NCI-H2029 treated with DMSO at 0.1 percent for 48 hours (cell line): ENCODE measurements at regions not wholly inside any gene's neighbourhood (a gene's known extent, or its start where the extent isn't known, plus 50 kb on each side); places are given as distances from the start of the nearest gene placed in this dataset.
A peak's percentile ranks its signal among the peaks of the same experiment; 100 is the strongest.

Experiments
- DNase-seq: peaks from one replicate; lab custom pipeline; 2025; lab: John Stamatoyannopoulos, UW

DNA sequence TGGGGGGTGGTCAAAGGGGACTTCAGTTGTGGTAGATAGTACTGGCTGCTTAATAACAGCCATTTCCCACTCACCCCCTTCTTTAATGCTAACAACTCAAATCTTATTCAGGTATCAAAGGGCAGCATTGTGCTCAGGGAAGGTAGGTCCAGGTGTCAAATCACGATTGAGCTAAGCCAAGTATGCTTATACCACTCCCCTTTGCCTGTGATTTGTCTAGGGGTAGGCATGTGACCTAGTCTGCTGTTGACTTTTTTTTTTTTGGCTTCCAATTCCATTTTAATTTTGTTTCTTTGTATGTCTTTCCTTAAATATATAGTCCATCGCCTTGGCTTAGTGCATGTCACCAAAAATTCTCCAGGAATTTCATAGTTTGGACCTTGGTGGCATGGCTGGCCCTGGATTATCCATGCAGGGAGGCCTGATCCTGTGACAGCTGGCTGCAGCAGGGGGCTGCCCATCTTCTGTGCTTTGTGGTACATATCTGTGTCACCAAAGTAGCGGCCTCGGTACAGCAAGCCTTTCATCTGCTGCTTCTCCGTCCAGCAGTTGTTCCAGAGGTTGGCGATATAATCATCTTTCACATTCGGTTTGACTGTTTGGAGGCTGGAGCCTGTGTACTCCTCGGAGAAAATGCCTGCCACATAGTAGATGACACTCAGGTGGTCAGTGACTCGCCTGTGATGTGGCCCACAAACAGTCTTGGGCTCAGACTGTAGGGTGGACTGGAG, 68.1 kb upstream of the SPRED2 start:
- DNase-seq: no peak

GRCh38 chr2:65499216-65499615, 66.8 kb upstream of the SPRED2 start:
- DNase-seq: no peak

DNA sequence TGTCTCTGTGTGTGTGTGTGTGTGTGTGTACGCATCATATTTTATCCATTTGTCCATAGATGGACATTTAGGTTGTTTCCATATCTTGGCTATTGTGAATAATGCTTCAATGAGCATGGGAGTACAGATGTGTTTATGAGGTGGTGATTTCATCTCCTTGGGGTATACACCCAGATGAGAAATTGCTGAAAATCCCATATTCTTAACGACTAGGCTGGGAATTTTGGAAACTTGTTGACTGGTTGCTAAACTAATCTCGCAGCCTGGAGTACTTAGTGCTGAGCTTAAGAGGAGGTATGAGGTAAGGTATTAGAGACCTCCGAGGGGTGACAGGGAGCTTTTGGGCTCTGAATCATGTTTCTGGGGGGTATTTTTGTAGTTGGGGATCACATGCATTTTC, 66.0 kb upstream of the SPRED2 start:
- no peak for DNase-seq

DNA sequence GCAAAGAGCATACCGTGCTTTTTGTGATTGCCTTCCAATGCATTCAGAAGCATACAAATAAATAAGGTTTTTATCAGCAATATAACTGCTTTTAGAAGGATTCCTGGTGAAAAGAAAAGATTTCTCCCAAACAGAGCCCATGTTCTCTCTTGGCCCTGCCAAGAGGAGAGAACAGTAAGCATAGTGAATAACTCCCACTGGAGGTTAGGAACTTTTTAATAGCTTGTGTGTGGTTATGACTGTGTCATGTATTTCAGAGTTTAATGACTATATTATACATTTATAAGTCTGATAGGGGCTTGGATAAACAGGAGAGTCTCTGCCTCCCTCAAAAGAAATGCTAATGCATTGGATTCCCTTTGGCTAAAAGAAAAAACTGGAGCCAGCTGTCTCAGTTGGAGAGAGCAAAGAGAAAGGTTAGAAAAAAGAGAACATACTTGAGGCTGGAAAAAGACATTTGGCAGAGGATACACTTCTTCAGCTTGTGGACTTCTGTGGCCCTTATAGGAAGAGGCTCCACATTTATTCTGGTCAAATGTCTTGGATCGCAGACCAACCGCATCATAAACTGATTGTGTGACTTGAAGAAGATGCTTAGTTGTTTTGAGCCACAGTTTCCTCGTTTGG, 63.0 kb upstream of the SPRED2 start:
- no peak for DNase-seq

- no peak for DNase-seq
These were observed 61.7 kb upstream of the SPRED2 start for GRCh38 chr2:65494078-65494477.

GRCh38 chr2:65491381-65491905, 59.0 kb upstream of the SPRED2 start:
- DNase-seq: no peak

- DNase-seq: no peak
These were observed 57.8 kb upstream of the SPRED2 start for GRCh38 chr2:65490222-65490621.

DNA sequence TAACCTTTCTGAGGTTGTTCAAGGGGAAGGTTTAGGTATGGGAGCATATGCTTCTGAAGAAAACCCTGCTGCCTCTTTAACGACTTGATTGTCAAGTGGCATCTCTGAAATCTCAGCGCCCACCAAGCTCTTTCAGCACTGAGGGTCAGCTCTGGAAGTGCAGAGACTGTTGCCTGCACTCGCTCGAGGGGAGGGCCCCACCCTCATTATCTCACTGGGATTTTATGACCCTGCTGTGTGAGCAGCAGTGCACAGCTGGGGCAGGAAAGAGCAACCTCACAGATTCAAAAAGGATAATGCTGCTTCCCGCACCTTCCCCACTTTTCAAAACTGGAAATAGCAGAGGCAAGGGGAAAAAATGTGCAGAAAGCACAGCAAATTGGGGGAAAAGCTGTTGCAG, 56.9 kb upstream of the SPRED2 start:
- no peak for DNase-seq

DNA sequence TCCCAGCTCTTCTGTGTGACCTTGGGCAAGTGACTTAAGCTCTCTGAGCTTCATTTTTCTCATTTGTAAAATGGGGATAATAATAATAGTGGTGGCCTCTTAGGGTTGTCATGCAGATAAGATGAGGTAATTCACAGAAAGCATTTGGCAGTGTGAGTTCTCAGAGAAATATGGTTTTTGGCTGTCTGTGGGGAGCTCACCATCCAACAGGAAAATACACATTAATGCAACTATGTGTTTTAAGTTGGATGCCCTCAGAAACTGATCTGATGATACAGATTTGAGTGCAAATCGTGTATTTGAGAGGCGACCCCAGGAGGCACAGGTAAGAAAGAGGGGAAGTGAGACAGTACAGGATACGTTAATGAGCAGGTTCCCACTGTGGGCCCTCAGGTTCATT, 56.1 kb upstream of the SPRED2 start:
- no peak for DNase-seq

GRCh38 chr2:65487404-65487803, 55.0 kb upstream of the SPRED2 start:
- no peak for DNase-seq

GRCh38 chr2:65486802-65487201, 54.4 kb upstream of the SPRED2 start:
- DNase-seq: no peak

DNA sequence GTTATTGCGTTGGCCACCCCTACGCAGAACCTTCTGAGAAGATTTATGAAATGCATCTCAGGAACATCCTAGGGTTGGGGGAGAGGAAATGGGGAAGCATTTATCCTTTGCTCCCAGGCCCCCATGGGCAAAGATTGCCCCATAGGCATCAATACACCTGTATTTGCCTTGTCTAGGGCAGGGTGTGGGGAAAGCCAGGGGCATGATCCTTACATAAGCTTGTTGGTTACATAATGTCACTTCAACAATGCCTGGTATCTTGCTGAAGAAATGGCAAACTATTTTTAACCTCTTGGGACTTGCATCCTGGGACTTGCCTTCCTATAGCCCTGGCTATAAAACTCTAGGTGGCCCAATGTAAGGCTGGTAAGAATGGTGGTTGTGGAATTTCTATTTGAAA, 53.9 kb upstream of the SPRED2 start:
- no peak for DNase-seq

DNA sequence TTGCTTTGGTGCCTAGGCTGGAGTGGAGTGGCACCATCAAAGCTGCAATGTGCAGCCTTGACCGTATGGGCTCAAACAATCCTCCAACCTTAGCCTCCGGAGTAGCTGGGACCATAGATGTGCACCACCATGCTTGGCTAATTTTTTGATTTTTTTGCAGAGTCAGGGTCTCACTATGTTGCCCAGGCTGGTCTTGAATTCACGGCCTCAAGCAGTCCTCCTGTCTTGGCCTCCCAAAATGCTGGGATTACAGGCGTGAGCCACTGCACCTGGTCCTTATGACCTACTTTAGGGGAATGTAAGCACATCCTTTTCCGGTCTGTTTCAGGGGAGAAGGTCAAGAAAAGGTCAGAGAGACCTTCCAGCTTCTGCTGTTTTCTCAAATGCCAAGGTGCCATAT, 53.4 kb upstream of the SPRED2 start:
- no peak for DNase-seq

GRCh38 chr2:65483763-65484162, 51.4 kb upstream of the SPRED2 start:
- no peak for DNase-seq

DNA sequence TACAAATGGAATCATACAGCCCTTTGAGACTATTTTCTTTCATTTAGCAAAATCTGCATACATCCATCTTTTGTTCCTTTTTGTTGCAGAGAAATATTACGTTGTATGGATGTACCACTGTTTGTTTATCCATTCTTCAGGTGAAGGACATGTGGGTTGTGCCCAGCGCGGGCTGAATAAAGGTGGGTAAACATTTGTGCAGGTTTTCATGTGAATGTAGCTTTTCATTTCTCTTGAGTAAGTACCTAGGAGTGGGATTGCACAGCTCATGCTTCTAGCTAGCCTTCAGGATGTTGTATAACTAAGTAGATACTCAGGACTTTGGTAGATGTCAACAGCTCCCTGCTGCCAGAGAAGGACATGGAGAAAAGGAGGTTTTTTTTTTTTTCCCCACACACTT, 50.6 kb upstream of the SPRED2 start:
- DNase-seq: peak; percentile 40
